ENCODE measurements at regions not wholly inside any gene's neighbourhood (a gene's known extent, or its start where the extent isn't known, plus 50 kb on each side); places are given as distances from the start of the nearest gene placed in this dataset.

- DNase-seq (ENCODE audit: low spot score): no peak
- Histone ChIP-seq H3K27ac (no peak overlapping the region), H3K4me3 (no peak overlapping the region)
- TF ChIP-seq CTCF (IDR thresholded peaks at IDR 0.05): no peak
Observed at GRCh38 chr2:144152817-144153271, 367.1 kb downstream of the ZEB2 start.

- no peak for DNase-seq (ENCODE audit: low spot score)
- TF ChIP-seq CTCF (IDR thresholded peaks at IDR 0.05): no peak
- Histone ChIP-seq H3K4me3 (no peak overlapping the region), H3K27ac (no peak overlapping the region)
Observed at GRCh38 chr2:144151851-144152250, 368.1 kb downstream of the ZEB2 start.

GRCh38 chr2:144151405-144151804, 368.5 kb downstream of the ZEB2 start:
- no peak overlapping the region for H3K27ac ChIP-seq
- no peak for TF ChIP-seq CTCF (IDR thresholded peaks at IDR 0.05)
- DNase-seq (ENCODE audit: low spot score): no peak
- H3K4me3 ChIP-seq: no peak overlapping the region

GRCh38 chr2:144147356-144147755, 372.6 kb downstream of the ZEB2 start:
- no peak for DNase-seq (ENCODE audit: low spot score)
- Histone ChIP-seq H3K27ac (no peak overlapping the region), H3K4me3 (no peak overlapping the region)
- no peak for TF ChIP-seq CTCF (IDR thresholded peaks at IDR 0.05)

- DNase-seq (ENCODE audit: low spot score): no peak
- Histone ChIP-seq H3K4me3 (no peak overlapping the region), H3K27ac (no peak overlapping the region)
- no peak for TF ChIP-seq CTCF (IDR thresholded peaks at IDR 0.05)
Observed at GRCh38 chr2:144146876-144147275, 373.0 kb downstream of the ZEB2 start.

- H3K4me3 ChIP-seq: no peak overlapping the region
- H3K27ac ChIP-seq: no peak overlapping the region
- no peak for TF ChIP-seq CTCF (IDR thresholded peaks at IDR 0.05)
- no peak for DNase-seq (ENCODE audit: low spot score)
Observed at GRCh38 chr2:144146076-144146475, 373.8 kb downstream of the ZEB2 start.

- TF ChIP-seq CTCF (IDR thresholded peaks at IDR 0.05): no peak
- peak overlapping the region; percentile 26 for H3K4me3 ChIP-seq
- no peak for DNase-seq (ENCODE audit: low spot score)
- peak overlapping the region in 1 of 2 donors; percentile 24 for H3K27ac ChIP-seq
Observed at GRCh38 chr2:144143294-144144151, 376.4 kb downstream of the ZEB2 start.

All from coronary artery (tissue), 2 donors.